ENCODE measurements at regions not wholly inside any gene's neighbourhood (a gene's known extent, or its start where the extent isn't known, plus 50 kb on each side); places are given as distances from the start of the nearest gene placed in this dataset.

DNA sequence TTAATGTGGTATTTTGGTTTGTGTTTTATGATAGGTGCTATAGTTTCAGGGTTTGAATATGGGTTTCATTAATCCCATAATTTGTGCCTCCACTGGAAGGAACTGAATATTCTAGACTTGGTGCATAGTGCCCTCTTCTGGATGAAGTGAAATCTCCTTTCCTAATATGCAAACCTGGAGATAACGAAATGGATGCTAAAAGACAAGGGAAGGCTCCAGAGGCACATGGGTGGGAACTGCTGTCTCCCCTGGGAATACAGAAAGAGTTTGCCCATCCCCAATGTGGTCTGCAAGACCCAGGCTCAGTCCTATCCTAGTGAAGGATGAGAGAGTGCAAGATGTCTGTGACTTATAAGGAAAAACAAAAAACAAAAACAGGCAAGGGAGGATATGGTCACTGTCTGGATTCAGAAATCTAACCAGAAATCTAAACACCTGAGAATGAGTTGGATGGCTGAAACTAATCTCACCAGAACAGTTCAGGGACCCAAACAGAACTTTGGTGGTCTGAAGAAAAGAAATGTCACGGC is 142.3 kb upstream of the TMPO start:
- TF ChIP-seq, protein P1, sequence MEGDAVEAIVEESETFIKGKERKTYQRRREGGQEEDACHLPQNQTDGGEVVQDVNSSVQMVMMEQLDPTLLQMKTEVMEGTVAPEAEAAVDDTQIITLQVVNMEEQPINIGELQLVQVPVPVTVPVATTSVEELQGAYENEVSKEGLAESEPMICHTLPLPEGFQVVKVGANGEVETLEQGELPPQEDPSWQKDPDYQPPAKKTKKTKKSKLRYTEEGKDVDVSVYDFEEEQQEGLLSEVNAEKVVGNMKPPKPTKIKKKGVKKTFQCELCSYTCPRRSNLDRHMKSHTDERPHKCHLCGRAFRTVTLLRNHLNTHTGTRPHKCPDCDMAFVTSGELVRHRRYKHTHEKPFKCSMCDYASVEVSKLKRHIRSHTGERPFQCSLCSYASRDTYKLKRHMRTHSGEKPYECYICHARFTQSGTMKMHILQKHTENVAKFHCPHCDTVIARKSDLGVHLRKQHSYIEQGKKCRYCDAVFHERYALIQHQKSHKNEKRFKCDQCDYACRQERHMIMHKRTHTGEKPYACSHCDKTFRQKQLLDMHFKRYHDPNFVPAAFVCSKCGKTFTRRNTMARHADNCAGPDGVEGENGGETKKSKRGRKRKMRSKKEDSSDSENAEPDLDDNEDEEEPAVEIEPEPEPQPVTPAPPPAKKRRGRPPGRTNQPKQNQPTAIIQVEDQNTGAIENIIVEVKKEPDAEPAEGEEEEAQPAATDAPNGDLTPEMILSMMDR (IDR thresholded peaks at IDR 0.05), result peak; percentile 82
- no peak for TF ChIP-seq TCF12 (IDR thresholded peaks at IDR 0.05)
- TF ChIP-seq TEAD4 (IDR thresholded peaks at IDR 0.05; ENCODE audit: borderline replicate concordance, insufficient read depth), result no peak
- TF ChIP-seq GABPA (IDR thresholded peaks at IDR 0.05; ENCODE audit: low read depth), result no peak
- TF ChIP-seq POLR2AphosphoS5 (IDR thresholded peaks at IDR 0.05; ENCODE audit: low read depth, low read length), result no peak
- TF ChIP-seq, protein P2, sequence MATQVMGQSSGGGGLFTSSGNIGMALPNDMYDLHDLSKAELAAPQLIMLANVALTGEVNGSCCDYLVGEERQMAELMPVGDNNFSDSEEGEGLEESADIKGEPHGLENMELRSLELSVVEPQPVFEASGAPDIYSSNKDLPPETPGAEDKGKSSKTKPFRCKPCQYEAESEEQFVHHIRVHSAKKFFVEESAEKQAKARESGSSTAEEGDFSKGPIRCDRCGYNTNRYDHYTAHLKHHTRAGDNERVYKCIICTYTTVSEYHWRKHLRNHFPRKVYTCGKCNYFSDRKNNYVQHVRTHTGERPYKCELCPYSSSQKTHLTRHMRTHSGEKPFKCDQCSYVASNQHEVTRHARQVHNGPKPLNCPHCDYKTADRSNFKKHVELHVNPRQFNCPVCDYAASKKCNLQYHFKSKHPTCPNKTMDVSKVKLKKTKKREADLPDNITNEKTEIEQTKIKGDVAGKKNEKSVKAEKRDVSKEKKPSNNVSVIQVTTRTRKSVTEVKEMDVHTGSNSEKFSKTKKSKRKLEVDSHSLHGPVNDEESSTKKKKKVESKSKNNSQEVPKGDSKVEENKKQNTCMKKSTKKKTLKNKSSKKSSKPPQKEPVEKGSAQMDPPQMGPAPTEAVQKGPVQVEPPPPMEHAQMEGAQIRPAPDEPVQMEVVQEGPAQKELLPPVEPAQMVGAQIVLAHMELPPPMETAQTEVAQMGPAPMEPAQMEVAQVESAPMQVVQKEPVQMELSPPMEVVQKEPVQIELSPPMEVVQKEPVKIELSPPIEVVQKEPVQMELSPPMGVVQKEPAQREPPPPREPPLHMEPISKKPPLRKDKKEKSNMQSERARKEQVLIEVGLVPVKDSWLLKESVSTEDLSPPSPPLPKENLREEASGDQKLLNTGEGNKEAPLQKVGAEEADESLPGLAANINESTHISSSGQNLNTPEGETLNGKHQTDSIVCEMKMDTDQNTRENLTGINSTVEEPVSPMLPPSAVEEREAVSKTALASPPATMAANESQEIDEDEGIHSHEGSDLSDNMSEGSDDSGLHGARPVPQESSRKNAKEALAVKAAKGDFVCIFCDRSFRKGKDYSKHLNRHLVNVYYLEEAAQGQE (IDR thresholded peaks at IDR 0.05; ENCODE audit: low read depth, low read length), result no peak
- no peak for TF ChIP-seq RFX5 (IDR thresholded peaks at IDR 0.05; ENCODE audit: low read length)
- no peak for TF ChIP-seq YY1 (IDR thresholded peaks at IDR 0.05; ENCODE audit: low read depth)

All from SK-N-SH (cell line).